GM12864 (cell line): ENCODE measurements at regions not wholly inside any gene's neighbourhood (a gene's known extent, or its start where the extent isn't known, plus 50 kb on each side); places are given as distances from the start of the nearest gene placed in this dataset.

ENCODE experiments used
- DNase-seq: peaks from one replicate; pipeline ENCODE4 v3.0.0-alpha.2; 2011; ENCODE audit warnings: low read depth
- H3K4me3 ChIP-seq: 2 replicates; pipeline ENCODE4 v1.5.1; 2011; ENCODE audit warnings: mild to moderate bottlenecking, low read depth, low read length, control low read depth
- TF ChIP-seq, protein P1 (sequence below): IDR thresholded peaks from 2 replicates; pipeline ENCODE4 v1.5.1; 2011; ENCODE audit warnings: low read depth, mild to moderate bottlenecking, moderate library complexity, low read length, control low read depth, inconsistent platforms; ENCODE audit errors: missing control alignments

DNA sequence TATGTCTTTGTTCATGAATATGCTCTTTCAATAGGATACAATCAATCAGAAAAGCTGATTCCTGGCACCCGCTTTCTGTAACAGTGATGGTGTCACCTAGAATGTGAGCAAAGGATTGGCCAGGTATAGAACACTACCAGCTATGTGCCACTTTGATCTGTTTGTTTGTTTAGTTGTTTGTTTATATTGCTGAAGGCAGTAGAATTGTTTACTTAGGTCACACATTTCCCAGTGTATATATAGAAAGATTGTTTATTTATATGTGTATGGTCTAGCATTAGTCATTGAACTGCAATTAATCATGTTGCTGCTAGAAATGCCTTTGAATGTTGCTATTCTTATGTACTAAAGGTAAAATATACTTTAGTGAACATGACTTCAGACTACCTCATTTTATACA is 1678.6 kb upstream of the CELF4 start:
- H3K4me3 ChIP-seq, result no peak overlapping the region
- DNase-seq, result no peak

GRCh38 chr18:39241534-39241933 is 1675.9 kb upstream of the CELF4 start:
- TF ChIP-seq, protein P1, sequence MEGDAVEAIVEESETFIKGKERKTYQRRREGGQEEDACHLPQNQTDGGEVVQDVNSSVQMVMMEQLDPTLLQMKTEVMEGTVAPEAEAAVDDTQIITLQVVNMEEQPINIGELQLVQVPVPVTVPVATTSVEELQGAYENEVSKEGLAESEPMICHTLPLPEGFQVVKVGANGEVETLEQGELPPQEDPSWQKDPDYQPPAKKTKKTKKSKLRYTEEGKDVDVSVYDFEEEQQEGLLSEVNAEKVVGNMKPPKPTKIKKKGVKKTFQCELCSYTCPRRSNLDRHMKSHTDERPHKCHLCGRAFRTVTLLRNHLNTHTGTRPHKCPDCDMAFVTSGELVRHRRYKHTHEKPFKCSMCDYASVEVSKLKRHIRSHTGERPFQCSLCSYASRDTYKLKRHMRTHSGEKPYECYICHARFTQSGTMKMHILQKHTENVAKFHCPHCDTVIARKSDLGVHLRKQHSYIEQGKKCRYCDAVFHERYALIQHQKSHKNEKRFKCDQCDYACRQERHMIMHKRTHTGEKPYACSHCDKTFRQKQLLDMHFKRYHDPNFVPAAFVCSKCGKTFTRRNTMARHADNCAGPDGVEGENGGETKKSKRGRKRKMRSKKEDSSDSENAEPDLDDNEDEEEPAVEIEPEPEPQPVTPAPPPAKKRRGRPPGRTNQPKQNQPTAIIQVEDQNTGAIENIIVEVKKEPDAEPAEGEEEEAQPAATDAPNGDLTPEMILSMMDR, result no peak
- DNase-seq, result no peak
- H3K4me3 ChIP-seq, result no peak overlapping the region

More for the DNA sequence above, 1678.6 kb upstream of the CELF4 start:
- TF ChIP-seq, protein P1, result no peak

DNA sequence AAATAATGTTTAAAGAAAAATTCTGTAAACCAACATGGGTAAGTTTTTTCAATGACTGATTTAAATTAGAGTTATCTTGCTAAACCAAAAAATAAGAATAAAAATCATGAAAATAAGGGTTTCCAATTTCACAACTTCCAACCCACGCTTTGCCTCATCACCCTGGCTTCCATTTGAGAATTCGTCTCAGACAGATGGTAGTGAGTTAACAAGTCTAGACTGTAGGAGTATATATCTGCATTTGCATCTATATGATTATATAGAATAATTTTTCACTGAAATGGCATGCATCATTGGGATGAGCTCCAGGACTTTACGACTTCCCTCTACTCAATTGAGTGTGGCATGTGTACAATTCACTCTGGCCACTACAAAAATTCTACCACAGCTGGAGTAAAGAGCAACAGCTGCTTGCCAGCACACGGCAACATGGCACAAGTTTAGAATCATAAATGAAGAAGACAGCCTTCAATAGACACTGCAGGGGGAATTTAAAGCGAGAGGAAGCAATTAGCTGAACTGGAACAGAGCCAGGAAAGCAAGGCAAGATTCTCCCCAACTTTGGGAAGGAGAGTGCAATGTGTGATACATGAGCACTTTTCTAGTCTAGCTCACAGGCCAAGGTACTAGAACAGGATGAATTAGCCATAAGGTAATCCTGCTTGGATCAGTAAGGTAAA is 1673.5 kb upstream of the CELF4 start:
- no peak for DNase-seq
- no peak overlapping the region for H3K4me3 ChIP-seq
- TF ChIP-seq, protein P1, result no peak

GRCh38 chr18:39235118-39235719 is 1669.6 kb upstream of the CELF4 start:
- H3K4me3 ChIP-seq, result no peak overlapping the region
- no peak for DNase-seq
- TF ChIP-seq, protein P1, result no peak

GRCh38 chr18:39232937-39233336 is 1667.3 kb upstream of the CELF4 start:
- H3K4me3 ChIP-seq, result no peak overlapping the region
- no peak for DNase-seq
- TF ChIP-seq, protein P1, result no peak

DNA sequence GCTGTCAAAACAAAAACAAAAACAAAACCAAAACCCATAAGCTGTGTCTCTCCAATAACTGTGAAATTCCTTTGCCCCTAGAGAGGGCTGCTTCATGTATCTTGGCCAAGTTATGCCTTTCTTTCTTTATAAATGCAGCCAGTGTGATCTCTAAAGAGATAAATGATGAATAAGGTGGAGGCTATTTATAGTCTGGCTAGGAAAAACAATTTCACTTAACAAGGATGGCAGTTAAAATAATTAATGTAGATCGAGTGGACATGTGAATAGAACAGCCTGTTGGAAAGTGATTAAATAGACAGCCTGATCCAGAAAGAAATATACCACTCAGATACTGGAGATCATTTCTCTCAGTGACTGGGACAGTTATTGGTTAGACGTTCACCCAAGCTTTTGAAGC is 1666.9 kb upstream of the CELF4 start:
- TF ChIP-seq, protein P1, result no peak

More for the DNA sequence above, 1666.9 kb upstream of the CELF4 start:
- DNase-seq, result no peak
- no peak overlapping the region for H3K4me3 ChIP-seq
